ENCODE measurements at regions not wholly inside any gene's neighbourhood (a gene's known extent, or its start where the extent isn't known, plus 50 kb on each side); places are given as distances from the start of the nearest gene placed in this dataset.

- Mint-ChIP-seq H3K27ac (no peak overlapping the region), H3K4me1 (ENCODE audit: low read depth in 2 of 2) (no peaks in the 10 kb centered on the region), H3K36me3 (peaks cover 30% of the 10 kb centered on the region), H3K27me3 (no peaks in the 10 kb centered on the region), H3K4me3 (no peak overlapping the region), H3K9me3 (peaks cover 22% of the 10 kb centered on the region)
- DNase-seq (ENCODE audit: low spot score) (no peak), ATAC-seq (no peak)
These were observed 421.0 kb upstream of the CNTN4 start for GRCh38 chr3:1677576-1678156.

- H3K27me3 Mint-ChIP-seq = no peaks in the 10 kb centered on the region
- ATAC-seq = no peak
These were observed 406.2 kb upstream of the CNTN4 start for GRCh38 chr3:1692428-1692827.

GRCh38 chr3:1693145-1693544, 405.5 kb upstream of the CNTN4 start:
- no peaks in the 10 kb centered on the region for H3K27me3 Mint-ChIP-seq
- peaks cover 13% of the 10 kb centered on the region for H3K9me3 Mint-ChIP-seq
- H3K4me1 Mint-ChIP-seq (ENCODE audit: low read depth in 2 of 2) = no peaks in the 10 kb centered on the region
- no peak for ATAC-seq
- no peak for DNase-seq (ENCODE audit: low spot score)
- no peaks in the 10 kb centered on the region for H3K36me3 Mint-ChIP-seq
- no peak overlapping the region for H3K27ac Mint-ChIP-seq
- H3K4me3 Mint-ChIP-seq = no peak overlapping the region

More at GRCh38 chr3:1692428-1692827, 406.2 kb upstream of the CNTN4 start:
- DNase-seq (ENCODE audit: low spot score) = no peak
- Mint-ChIP-seq H3K27ac (no peak overlapping the region), H3K36me3 (no peaks in the 10 kb centered on the region), H3K4me3 (no peak overlapping the region), H3K4me1 (ENCODE audit: low read depth in 2 of 2) (no peaks in the 10 kb centered on the region), H3K9me3 (peaks cover 14% of the 10 kb centered on the region)

GRCh38 chr3:1696669-1697275, 401.9 kb upstream of the CNTN4 start:
- Mint-ChIP-seq H3K9me3 (peaks cover 11% of the 10 kb centered on the region), H3K4me3 (no peak overlapping the region), H3K4me1 (ENCODE audit: low read depth in 2 of 2) (no peaks in the 10 kb centered on the region), H3K27ac (no peak overlapping the region), H3K36me3 (no peaks in the 10 kb centered on the region), H3K27me3 (no peaks in the 10 kb centered on the region)
- DNase-seq (ENCODE audit: low spot score) = no peak
- ATAC-seq = no peak

- Mint-ChIP-seq H3K27ac (no peak overlapping the region), H3K9me3 (peaks cover 8% of the 10 kb centered on the region), H3K4me3 (no peak overlapping the region), H3K4me1 (ENCODE audit: low read depth in 2 of 2) (no peaks in the 10 kb centered on the region), H3K36me3 (no peaks in the 10 kb centered on the region), H3K27me3 (no peaks in the 10 kb centered on the region)
- peak in 1 of 2 donors; percentile 44 for ATAC-seq
- DNase-seq (ENCODE audit: low spot score) = no peak
These were observed 399.2 kb upstream of the CNTN4 start for GRCh38 chr3:1699361-1699920.

GRCh38 chr3:1700650-1701049, 398.0 kb upstream of the CNTN4 start:
- ATAC-seq (no peak), DNase-seq (ENCODE audit: low spot score) (no peak)
- Mint-ChIP-seq H3K4me3 (no peak overlapping the region), H3K4me1 (ENCODE audit: low read depth in 2 of 2) (no peaks in the 10 kb centered on the region), H3K36me3 (no peaks in the 10 kb centered on the region), H3K27me3 (no peaks in the 10 kb centered on the region), H3K9me3 (peaks cover 4% of the 10 kb centered on the region), H3K27ac (no peak overlapping the region)

- DNase-seq (ENCODE audit: low spot score) (no peak), ATAC-seq (no peak)
- H3K9me3 Mint-ChIP-seq = peaks cover 7% of the 10 kb centered on the region
- H3K27ac Mint-ChIP-seq = no peak overlapping the region
- no peaks in the 10 kb centered on the region for H3K36me3 Mint-ChIP-seq
- no peaks in the 10 kb centered on the region for H3K4me1 Mint-ChIP-seq (ENCODE audit: low read depth in 2 of 2)
- no peaks in the 10 kb centered on the region for H3K27me3 Mint-ChIP-seq
- H3K4me3 Mint-ChIP-seq = no peak overlapping the region
These were observed 395.5 kb upstream of the CNTN4 start for GRCh38 chr3:1703169-1703568.

- H3K36me3 Mint-ChIP-seq = no peaks in the 10 kb centered on the region
- no peaks in the 10 kb centered on the region for H3K27me3 Mint-ChIP-seq
- peaks cover 6% of the 10 kb centered on the region for H3K9me3 Mint-ChIP-seq
- H3K27ac Mint-ChIP-seq = no peak overlapping the region
- ATAC-seq = no peak
- H3K4me1 Mint-ChIP-seq (ENCODE audit: low read depth in 2 of 2) = no peaks in the 10 kb centered on the region
- DNase-seq (ENCODE audit: low spot score) = no peak
- no peak overlapping the region for H3K4me3 Mint-ChIP-seq
These were observed 388.0 kb upstream of the CNTN4 start for GRCh38 chr3:1710663-1711062.

GRCh38 chr3:1717524-1717923, 381.1 kb upstream of the CNTN4 start:
- ATAC-seq = no peak
- H3K36me3 Mint-ChIP-seq = no peaks in the 10 kb centered on the region
- DNase-seq (ENCODE audit: low spot score) = no peak
- peaks cover 9% of the 10 kb centered on the region for H3K9me3 Mint-ChIP-seq
- no peaks in the 10 kb centered on the region for H3K27me3 Mint-ChIP-seq
- no peaks in the 10 kb centered on the region for H3K4me1 Mint-ChIP-seq (ENCODE audit: low read depth in 2 of 2)
- no peak overlapping the region for H3K27ac Mint-ChIP-seq
- no peak overlapping the region for H3K4me3 Mint-ChIP-seq

GRCh38 chr3:1723726-1724125, 374.9 kb upstream of the CNTN4 start:
- H3K9me3 Mint-ChIP-seq = peaks cover 16% of the 10 kb centered on the region
- H3K4me1 Mint-ChIP-seq (ENCODE audit: low read depth in 2 of 2) = no peaks in the 10 kb centered on the region
- H3K36me3 Mint-ChIP-seq = peaks cover 7% of the 10 kb centered on the region
- no peak overlapping the region for H3K27ac Mint-ChIP-seq
- H3K4me3 Mint-ChIP-seq = no peak overlapping the region
- H3K27me3 Mint-ChIP-seq = no peaks in the 10 kb centered on the region
- ATAC-seq (no peak), DNase-seq (ENCODE audit: low spot score) (no peak)

- no peak overlapping the region for H3K27ac Mint-ChIP-seq
- H3K9me3 Mint-ChIP-seq = peaks cover 15% of the 10 kb centered on the region
- H3K4me3 Mint-ChIP-seq = no peak overlapping the region
- DNase-seq (ENCODE audit: low spot score) = no peak
- no peaks in the 10 kb centered on the region for H3K4me1 Mint-ChIP-seq (ENCODE audit: low read depth in 2 of 2)
- peaks cover 11% of the 10 kb centered on the region for H3K36me3 Mint-ChIP-seq
- no peak for ATAC-seq
- no peaks in the 10 kb centered on the region for H3K27me3 Mint-ChIP-seq
These were observed 371.9 kb upstream of the CNTN4 start for GRCh38 chr3:1726741-1727140.

GRCh38 chr3:1727242-1727641, 371.4 kb upstream of the CNTN4 start:
- Mint-ChIP-seq H3K27me3 (no peaks in the 10 kb centered on the region), H3K4me1 (ENCODE audit: low read depth in 2 of 2) (no peaks in the 10 kb centered on the region), H3K27ac (no peak overlapping the region), H3K36me3 (peaks cover 11% of the 10 kb centered on the region), H3K4me3 (no peak overlapping the region), H3K9me3 (peaks cover 16% of the 10 kb centered on the region)
- no peak for DNase-seq (ENCODE audit: low spot score)
- no peak for ATAC-seq

GRCh38 chr3:1728510-1728909, 370.2 kb upstream of the CNTN4 start:
- DNase-seq (ENCODE audit: low spot score) (no peak), ATAC-seq (no peak)
- no peak overlapping the region for H3K27ac Mint-ChIP-seq
- peaks cover 20% of the 10 kb centered on the region for H3K9me3 Mint-ChIP-seq
- H3K27me3 Mint-ChIP-seq = no peaks in the 10 kb centered on the region
- no peaks in the 10 kb centered on the region for H3K4me1 Mint-ChIP-seq (ENCODE audit: low read depth in 2 of 2)
- H3K4me3 Mint-ChIP-seq = no peak overlapping the region
- H3K36me3 Mint-ChIP-seq = peaks cover 11% of the 10 kb centered on the region

GRCh38 chr3:1734494-1735122, 364.1 kb upstream of the CNTN4 start:
- Mint-ChIP-seq H3K9me3 (peaks cover 22% of the 10 kb centered on the region), H3K27me3 (no peaks in the 10 kb centered on the region), H3K36me3 (peaks cover 4% of the 10 kb centered on the region), H3K4me1 (ENCODE audit: low read depth in 2 of 2) (no peaks in the 10 kb centered on the region), H3K4me3 (no peak overlapping the region), H3K27ac (no peak overlapping the region)
- DNase-seq (ENCODE audit: low spot score) = no peak
- ATAC-seq = no peak

Data from natural killer cell treated with Interleukin-12 subunit alpha and Interleukin-12 subunit beta and Interleukin-15 and Interleukin-18, amount 100 ng/mL, for 72 hours (primary cell).